Activated CD4-positive, alpha-beta T cell treated with anti-CD3 and anti-CD28 coated beads, Interleukin-2, amount 50 U/mL, for 16 hours (primary cell): ENCODE measurements at regions not wholly inside any gene's neighbourhood (a gene's known extent, or its start where the extent isn't known, plus 50 kb on each side); places are given as distances from the start of the nearest gene placed in this dataset.
"Not testable (repeated sequence)": the region's sequence is repeated elsewhere in the genome, so short reads cannot be mapped to it uniquely, and the experiment has no call there.

Experiments
- DNase-seq: peaks from one replicate; pipeline ENCODE4 v3.0.0-alpha.2; 2020

DNA sequence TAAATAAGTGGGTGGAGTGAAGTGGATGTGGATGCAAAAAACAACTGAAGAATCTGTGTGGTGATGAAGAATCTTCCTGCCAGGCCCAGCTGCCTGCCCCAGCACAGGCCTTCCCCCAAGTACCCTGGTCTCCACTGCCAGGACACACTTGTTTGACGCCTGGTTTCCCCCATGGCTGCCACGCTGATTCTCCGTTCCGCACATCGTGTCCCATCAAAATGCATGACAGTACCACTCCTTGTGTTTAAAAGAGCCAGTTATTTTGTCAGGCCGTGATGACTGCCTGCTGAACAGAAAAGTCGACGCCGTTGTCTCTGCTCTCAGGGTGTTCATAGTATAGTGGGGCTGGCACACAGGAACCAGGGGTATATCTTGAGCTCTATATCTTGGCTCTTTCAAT is 50.3 kb upstream of the KYNU start:
- DNase-seq, result no peak

DNA sequence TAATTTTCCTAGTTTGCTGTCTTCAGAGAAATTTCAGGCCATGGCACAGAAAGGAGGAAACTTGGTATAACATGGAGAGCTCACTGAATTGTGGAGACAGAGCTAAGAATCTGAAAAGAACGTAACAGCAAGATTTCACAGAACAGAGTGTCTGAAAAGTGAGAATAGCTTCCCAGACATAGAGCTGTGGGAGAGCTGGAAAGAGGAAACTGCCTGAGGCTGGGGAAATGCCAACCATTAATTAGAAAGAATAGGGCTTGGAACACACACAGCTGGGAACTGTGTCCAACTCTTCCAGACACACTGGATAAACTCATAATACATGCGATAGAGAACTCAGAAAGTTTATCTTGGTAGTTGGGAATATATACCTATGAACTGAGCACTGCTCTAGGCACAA is 51.6 kb upstream of the KYNU start:
- no peak for DNase-seq

DNA sequence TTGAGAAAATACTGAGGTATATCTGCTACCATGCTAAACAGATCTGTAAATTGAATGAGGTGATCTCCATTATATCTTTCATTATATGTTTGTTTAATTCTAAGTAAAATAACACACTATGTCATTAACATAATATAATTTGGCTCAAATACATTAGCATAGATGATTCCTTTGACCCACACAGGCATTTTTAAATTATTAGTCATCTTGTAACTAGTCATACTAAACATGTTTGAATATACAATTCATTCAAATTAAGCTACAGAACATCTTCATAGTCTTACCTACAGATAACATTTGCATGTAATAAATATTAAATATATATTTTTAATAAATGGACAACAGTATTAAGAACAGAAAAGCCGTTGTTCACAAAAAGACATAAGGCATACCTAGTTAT is 52.7 kb upstream of the KYNU start:
- no peak for DNase-seq

DNA sequence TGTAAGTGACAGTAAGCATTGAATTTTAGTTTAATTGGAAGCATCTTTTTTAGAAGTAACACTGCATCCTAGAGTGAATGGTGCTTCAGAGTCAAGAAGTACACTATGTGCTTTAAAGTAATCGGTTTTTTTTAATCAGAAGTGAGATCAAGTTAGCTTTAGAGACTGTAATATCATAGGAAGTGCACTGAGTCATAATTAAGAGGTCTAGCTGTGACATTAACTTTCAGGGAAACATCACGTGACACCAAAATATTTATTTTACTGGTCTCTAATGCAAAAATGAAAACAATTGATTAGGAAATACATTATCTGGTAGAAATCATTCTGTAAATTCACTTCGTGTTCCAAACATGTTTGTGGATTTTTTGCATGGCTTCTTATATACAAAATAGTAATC is 55.3 kb upstream of the KYNU start:
- DNase-seq, result no peak

DNA sequence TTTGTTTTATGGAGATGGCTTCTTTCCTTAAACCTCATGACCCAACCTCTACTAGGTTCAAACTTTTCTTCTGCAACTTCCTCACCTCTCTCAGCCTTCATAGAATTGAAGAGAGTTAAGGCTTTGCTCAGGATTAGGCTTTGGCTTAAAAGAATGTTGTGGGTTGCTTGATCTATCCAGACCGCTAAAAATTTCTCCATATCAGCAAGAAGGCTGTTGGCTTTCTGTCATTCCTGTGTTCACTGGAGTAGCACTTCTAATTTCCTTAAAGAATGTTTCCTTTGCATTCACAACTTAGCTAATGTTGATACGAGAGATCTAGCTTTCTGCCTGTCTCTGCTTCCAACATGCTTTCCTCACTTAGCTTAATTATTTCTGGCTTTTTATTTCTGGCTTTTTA is 58.1 kb upstream of the KYNU start:
- no peak for DNase-seq

DNA sequence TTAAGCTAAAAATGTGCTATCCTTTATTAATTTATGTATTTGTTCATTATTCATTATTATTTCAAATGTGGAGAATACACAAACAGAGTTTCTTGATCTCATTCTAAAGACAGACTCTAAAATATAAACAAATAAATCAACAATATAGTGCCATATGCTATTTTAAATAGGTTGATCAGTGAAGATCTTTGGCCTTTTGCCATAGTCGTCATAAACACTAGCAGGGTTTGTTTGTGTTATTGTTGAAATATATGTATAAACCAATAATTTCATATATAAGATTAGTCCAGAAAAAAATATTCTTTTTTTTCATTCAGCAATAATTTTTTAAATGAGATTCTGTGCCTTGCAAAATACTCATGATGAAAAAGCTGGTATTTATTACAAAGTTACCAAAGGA is 62.1 kb upstream of the KYNU start:
- DNase-seq, result no peak

DNA sequence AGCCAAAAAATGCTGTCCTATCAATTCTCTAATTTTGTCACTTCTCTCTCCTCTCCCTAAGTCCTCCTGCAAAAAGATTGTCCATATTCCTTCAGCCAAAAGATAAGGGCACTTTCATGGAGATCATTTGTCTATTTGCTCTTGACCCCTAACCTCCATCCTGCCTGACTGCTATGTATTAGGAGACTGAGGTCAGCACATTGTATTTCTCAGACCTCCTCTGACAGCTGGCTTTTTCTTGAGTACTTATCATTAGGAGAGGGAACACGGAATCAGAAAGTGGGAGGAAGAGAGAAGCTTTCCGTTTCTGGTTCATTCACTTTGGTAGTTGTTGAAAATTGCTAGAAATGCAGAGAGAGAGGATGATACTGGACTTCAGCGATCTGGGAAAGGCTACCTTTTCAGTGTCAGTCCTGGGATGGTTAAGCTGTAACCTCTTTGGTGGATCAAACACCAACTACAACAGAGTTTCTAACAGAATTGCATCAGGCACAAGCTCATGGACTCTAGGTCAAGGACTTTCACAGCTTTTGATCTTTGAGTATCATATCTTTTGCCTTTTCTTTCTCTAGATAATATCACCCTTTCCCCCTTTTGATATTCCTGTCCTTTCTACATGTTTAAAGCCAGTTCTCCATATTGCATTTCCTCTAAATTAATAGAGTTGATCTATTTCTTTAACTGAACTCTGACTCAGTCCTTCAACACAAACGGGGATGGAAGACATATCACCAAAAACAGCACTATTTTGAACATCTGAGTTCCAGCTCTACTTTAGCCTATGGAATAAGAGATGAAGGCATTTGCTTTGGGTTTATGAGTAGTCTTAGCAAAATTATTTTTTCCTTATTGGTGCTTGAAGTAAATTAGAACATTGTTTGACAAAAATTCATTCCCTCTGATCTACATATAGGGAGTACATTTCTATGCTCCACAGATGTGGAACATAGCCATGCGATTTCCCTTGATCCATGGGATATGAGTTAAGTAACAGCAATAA is 63.3 kb upstream of the KYNU start:
- no peak for DNase-seq

DNA sequence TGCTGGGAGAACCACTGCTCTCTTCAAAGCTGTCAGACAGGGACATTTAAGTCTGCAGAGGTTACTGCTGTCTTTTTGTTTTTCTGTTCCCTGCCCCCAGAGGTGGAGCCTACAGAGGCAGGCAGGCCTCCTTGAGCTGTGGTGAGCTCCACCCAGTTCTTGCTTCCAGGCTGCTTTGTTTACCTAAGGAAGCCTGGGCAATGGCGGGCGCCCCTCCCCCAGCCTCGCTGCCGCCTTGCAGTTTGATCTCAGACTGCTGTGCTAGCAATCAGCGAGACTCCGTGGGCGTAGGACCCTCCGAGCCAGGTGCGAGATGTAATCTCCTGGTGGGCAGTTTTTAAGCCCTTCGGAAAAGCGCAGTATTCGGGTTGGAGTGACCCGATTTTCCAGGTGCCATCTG is 65.8 kb upstream of the KYNU start:
- not testable (repeated sequence) for DNase-seq

DNA sequence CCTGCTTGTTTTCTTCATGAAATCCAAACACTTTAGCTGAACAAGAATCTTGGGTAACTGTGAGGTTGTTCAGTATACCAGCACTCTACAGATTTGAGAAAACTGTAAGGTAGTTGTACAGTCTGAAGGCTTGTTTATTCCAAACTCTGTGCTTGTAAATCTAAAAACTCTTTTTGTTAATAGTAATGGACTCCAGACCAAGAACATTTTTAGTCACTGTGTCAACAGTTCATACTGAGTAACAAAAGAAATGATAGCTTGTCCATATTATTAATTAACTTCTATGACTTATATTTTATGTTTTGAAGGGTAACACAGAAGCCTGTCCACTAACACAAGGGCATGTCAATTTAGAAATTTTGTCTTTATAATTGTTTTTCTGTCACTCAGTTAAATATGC is 72.2 kb upstream of the KYNU start:
- no peak for DNase-seq

DNA sequence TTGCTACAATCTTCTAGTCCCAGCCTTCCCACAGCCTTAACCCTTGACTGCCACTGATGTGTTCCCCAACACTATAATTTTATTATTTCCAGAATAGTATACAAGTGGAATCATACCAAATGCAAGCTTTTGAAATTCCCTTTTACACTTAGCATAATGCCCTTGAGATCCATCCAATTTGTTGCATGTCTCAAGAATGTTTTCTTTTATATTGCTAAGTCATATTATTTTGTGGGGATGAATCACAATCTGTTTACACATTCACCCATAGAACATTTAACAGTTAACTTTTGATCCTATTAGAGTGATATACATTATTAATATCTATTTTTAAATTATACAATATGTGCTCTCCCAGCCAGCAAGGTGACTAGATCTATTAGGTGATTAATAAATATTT is 74.3 kb upstream of the KYNU start:
- DNase-seq, result no peak

DNA sequence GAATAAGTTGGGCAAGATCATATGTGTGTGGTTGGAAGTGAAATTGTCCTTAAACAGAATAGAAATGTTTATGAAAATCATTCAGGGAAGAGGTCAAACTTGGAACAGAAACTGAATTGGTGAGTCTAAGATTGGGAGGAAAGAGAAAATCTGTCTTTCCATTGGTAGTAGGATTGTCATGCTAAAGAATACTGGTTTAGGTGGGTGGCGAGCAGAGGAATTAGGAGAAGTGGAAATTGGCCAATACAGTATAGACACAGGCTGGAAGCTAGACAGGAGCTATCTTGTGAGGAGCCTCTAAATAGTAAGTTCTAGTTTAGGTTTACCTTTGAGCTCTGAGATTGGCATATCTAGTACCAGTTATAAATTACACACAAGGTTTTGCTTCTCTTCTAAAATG is 80.9 kb upstream of the KYNU start:
- no peak for DNase-seq

DNA sequence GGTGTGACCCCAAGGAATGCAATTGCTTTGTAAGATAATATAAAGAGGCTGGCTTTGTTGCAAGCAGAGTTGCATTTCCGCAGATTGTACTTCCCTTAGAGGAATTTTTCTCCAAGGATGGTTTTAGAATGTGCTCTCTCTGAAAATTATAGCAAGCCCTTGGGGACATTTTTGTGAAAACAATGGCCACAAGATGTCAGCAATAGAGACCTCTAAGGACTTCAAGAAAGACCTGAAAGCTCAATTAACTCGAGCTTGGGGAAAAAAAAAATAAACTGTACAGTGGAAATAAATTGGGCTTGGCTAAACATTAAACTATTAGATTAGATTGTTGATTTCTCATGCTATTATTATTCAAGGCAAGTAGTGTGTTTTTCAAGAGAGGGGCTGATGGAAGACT is 81.3 kb upstream of the KYNU start:
- DNase-seq, result no peak

DNA sequence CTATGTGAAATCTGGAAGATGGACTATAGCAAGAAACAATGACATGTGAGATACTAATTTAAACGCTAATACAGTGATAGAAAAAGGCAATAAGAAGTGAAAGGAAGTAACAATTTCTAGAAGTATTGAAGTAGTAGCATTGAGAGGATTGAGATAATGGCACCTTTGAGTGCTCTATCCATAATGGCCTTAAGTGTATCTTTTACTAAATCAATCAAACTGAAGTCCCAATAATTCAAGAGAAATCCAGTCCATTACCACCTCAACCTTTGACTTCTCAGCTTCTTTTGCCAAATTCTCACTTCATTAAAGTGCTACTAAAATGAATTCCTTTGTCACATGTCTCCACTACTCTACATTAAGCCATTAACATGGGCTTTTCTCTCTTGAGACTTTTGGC is 82.6 kb upstream of the KYNU start:
- no peak for DNase-seq

DNA sequence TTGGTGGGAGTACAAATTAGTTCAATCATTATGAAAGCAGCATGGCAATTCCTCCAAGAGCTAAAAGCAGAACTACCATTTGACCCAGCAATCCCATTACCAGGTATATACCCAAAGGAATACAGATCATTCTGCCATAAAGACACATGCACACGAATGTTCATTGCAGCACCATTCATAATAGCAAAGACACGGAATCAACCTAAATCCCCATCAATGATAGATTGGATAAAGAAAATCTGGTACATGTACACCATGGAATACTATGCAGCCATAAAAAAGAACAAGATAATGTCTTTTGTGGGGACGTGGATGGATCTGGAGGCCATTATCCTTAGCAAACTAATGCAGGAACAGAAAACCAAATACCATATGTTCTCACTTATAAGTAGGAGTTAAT is 85.1 kb upstream of the KYNU start:
- DNase-seq, result not testable (repeated sequence)

DNA sequence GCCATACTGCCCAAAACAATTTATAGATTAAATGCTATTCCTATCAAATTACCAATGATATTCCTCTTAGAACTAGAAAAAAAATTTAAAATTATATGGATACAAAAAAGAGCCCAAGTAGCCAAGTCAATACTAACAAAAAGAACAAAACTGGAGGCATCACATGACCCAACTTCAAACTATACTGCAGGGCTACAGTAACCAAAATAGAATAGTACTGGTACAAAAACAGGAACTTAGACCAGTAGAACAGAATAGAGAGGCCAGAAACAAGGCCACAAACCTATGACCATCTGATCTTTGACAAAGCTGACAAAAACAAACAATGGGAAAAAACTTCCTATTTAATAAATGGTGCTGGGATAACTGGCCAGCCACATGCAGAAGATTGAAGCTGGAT is 86.1 kb upstream of the KYNU start:
- DNase-seq, result no peak

DNA sequence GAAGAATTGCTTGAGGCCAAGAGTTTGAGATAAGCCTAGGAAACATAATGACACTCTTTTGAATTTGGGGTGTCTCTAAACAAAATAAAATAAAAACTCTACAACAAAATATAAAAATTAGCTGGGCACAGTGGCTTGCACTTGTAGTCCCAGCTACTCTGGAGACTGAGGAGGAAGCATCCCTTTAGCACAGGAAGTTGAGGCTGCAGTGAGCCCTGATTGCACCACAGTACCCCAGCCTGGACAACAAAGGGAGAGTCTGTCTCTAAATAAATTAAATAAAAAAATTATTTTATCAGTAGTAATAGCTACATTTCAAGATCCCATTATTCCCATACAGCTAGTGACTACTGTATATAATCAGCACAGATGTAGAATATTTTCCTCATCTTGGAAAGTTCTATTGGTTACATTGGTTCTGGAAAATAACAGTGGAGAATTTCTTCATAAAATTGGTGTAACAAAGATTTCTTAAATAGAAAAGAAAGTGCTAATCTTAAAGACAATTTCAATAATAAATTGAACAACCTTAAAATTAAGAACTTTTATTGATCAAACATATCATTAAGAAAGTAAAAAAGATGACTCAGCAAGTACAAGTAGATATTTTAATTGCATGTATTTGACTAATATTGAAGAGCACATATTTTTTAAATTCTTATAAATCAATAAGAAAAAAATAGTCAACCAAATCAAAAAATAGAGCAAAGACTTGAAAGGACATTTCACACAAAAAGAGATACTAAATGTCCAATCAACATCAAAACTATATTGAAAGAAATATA is 90.4 kb upstream of the KYNU start:
- no peak for DNase-seq

DNA sequence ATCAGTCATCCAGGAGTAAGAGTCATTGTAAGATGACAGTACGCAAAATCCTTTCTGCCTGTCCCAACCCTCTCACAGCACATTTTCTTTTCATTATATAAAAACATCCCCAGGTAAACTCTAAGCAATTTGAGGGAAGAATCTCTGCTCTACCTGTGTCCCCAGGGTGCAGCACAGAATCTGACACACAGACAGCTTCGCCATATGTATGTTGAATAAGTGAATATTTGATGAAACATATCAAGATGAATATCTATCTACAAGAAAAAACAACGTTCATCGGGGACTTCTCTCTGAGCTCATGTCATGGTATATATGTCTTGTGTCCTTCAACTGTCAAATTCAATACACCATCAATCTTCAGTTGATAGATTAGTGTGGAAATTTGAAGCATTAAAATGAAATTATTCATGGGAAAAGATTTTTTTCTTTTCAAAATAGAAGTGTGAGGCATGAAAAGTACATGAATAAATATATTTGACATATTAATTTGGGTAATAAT is 94.5 kb upstream of the KYNU start:
- DNase-seq, result no peak

DNA sequence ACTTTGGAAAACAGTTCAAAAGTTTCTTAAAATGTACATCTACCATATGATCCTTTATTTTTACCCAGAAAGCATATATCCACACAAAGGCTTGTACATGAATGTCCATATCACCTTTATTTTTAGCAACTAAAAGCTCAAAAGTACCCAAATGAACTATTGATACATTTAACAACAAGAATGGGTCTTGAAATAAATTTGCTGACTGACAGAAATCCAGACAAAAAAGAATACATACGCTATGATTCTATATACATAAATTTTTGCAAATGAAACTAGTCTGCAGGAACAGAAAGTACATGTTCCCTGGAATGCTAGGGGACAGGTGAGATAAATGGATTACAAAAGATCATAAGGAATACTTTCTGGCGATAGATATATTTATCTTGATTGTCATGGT is 96.3 kb upstream of the KYNU start:
- DNase-seq, result no peak

DNA sequence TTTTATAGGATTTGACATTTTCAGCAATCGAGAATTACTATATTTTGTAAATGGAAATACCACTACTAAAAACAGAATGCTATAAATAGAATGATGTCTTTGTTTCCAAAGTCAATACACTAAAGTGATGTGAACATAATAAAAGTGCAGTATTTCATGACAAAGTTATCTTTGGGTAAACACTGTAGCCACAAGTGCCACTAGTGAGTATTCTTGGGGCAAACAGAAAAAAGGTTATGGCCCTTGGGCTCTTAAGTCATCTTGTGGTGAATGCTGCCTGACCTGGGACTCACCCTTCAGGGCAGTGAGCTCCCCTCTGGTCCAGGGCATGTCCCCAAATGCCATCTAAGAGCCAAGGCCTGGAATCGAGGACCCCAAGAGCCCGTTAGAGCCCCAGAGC is 99.2 kb upstream of the KYNU start:
- no peak for DNase-seq

DNA sequence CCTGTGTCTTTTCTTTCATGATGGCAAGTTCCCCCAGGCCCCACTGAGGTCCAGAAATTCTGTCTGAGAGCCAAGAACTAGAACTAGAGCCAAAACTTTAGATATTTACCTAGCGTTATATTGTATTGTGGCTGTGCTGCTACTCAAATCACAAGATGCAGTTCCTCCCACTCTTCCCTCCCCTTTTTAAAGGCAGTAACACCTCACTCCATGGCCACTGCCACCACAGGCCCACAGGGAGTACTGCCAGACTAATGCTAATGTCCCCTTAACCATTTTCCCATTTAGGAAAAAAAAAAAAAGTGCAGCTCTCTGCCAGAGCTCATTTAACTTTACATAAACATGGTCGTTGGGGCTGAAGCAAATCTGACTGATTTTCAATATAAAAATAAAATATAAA is 99.7 kb upstream of the KYNU start:
- DNase-seq, result no peak

DNA sequence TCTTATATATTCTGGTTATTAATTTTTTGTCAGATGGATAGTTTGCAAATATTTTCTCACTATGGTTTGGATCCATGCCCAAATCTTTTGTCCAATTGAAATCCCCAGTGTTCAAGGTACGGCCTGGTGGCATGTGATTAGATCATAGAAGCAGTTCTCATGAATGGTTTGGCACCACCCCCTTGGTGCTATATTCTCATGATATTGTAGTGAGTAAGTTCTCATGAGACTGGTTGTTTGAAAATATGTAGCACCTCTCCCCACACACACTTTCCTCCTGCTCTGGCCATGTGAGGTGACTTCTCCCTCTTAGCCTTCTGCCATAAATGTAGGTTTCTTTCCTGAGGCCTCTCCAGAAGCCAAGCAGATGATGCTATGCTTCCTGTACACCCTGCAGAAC is 107.7 kb upstream of the KYNU start:
- DNase-seq, result no peak

DNA sequence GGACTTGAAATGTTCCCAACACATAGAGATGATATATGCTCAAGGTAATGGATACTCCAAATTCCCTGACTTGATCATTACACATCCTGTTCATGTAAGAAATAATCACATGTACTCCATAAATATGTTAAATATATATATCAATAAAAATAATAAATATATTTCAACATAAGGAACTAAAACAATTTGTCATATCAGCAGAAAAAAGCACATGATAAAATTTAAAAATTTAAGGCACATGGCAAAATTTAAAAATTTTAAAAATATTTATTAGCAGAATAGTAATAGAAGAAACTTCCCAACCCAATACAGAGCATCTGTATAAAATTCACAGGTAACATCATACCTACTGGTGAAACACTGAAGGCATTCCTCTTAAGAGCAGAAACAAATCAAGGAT is 109.6 kb upstream of the KYNU start:
- DNase-seq, result no peak

DNA sequence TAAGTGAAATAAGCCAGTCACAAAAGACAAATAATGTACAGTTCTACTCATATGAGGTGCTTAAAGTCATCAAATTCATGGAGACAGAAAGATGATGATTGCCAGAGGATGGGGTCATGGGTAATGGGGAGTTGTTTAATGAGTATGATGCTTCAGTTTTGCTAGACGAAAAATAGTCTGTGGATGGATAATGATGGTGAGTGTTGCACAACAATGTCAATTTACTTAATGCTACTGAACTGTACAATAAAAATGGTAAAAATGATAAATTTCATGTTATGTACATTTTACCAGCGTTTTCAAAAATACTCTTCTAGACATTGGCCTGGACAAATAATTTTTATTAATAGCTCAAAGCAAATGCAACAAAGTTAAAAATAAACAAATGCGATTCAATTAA is 118.5 kb upstream of the KYNU start:
- no peak for DNase-seq

DNA sequence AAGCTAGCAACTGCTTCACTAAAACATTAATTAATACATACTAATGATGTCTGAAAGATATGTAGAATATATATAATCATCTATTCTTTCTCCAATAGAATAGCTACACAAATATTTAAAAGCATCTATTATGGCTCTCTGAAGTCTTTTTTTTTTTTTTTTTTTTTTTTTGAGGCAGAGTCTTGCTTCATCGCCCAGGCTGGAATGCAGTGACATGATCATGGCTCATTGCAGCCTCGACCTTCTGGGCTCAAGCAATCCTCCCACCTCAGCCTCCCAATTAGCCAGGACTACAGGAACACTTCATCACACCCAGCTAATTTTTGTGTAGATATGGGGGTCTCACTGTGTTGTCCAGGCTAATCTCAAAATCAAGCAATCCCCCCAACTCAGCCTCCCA is 120.4 kb upstream of the KYNU start:
- DNase-seq, result no peak
